IPS-20b (cell line): ENCODE measurements at regions not wholly inside any gene's neighbourhood (a gene's known extent, or its start where the extent isn't known, plus 50 kb on each side); places are given as distances from the start of the nearest gene placed in this dataset.

Source experiments
- H3K27ac ChIP-seq: one replicate; pipeline ENCODE4 v1.5.1; 2013; ENCODE audit warnings: low read length
- H3K27me3 ChIP-seq: 2 replicates; pipeline ENCODE4 v1.6.1; 2013; ENCODE audit warnings: mild to moderate bottlenecking, low read length, inconsistent platforms; ENCODE audit not compliant: insufficient read depth
- H3K36me3 ChIP-seq: 2 replicates; pipeline ENCODE4 v1.6.1; 2013; ENCODE audit warnings: low read depth, mild to moderate bottlenecking, inconsistent platforms, low read length, moderate library complexity; ENCODE audit not compliant: insufficient read depth
- H3K4me1 ChIP-seq: 2 replicates; pipeline ENCODE4 v1.6.1; 2013; ENCODE audit warnings: mild to moderate bottlenecking, control low read depth, inconsistent platforms, low read length, moderate library complexity; ENCODE audit not compliant: insufficient read depth
- H3K4me3 ChIP-seq: 2 replicates; pipeline ENCODE4 v1.5.1; 2013; ENCODE audit warnings: mild to moderate bottlenecking, low read length, inconsistent platforms
- H3K9ac ChIP-seq: 2 replicates; pipeline ENCODE4 v1.6.1; 2013; ENCODE audit warnings: low read depth, mild to moderate bottlenecking, inconsistent platforms, low read length, moderate library complexity
- H3K9me3 ChIP-seq: 2 replicates; pipeline ENCODE4 v1.6.1; 2013; ENCODE audit warnings: mild to moderate bottlenecking, low read depth, low read length, inconsistent platforms; ENCODE audit not compliant: insufficient read depth

GRCh38 chr3:181860235-181860634 is 148.5 kb downstream of the SOX2 start:
- Histone ChIP-seq H3K9ac (peak overlapping the region; percentile 62), H3K4me3 (peak overlapping the region; percentile 21; the same call in 1 of the 2 replicates), H3K4me1 (peaks cover 34% of the 10 kb centered on the region), H3K27me3 (no peaks in the 10 kb centered on the region), H3K27ac (peak overlapping the region; percentile 50), H3K9me3 (no peaks in the 10 kb centered on the region), H3K36me3 (no peaks in the 10 kb centered on the region)

GRCh38 chr3:181862502-181862901 is 150.8 kb downstream of the SOX2 start:
- no peaks in the 10 kb centered on the region for H3K27me3 ChIP-seq
- H3K4me1 ChIP-seq = peaks cover 31% of the 10 kb centered on the region
- H3K4me3 ChIP-seq = no peak overlapping the region
- no peak overlapping the region for H3K27ac ChIP-seq
- no peaks in the 10 kb centered on the region for H3K36me3 ChIP-seq
- no peak overlapping the region for H3K9ac ChIP-seq
- H3K9me3 ChIP-seq = no peaks in the 10 kb centered on the region

GRCh38 chr3:181868576-181869082 is 156.9 kb downstream of the SOX2 start:
- Histone ChIP-seq H3K4me1 (no peaks in the 10 kb centered on the region), H3K9ac (no peak overlapping the region), H3K4me3 (no peak overlapping the region), H3K36me3 (no peaks in the 10 kb centered on the region), H3K27me3 (no peaks in the 10 kb centered on the region), H3K9me3 (no peaks in the 10 kb centered on the region), H3K27ac (no peak overlapping the region)

GRCh38 chr3:181872887-181873286 is 161.2 kb downstream of the SOX2 start:
- no peaks in the 10 kb centered on the region for H3K4me1 ChIP-seq
- no peak overlapping the region for H3K4me3 ChIP-seq
- no peaks in the 10 kb centered on the region for H3K27me3 ChIP-seq
- H3K36me3 ChIP-seq = no peaks in the 10 kb centered on the region
- H3K9ac ChIP-seq = no peak overlapping the region
- no peaks in the 10 kb centered on the region for H3K9me3 ChIP-seq
- H3K27ac ChIP-seq = no peak overlapping the region

GRCh38 chr3:181879926-181880325 is 168.2 kb downstream of the SOX2 start:
- no peaks in the 10 kb centered on the region for H3K9me3 ChIP-seq
- H3K27me3 ChIP-seq = no peaks in the 10 kb centered on the region
- H3K9ac ChIP-seq = no peak overlapping the region
- H3K27ac ChIP-seq = no peak overlapping the region
- H3K36me3 ChIP-seq = no peaks in the 10 kb centered on the region
- no peak overlapping the region for H3K4me3 ChIP-seq
- H3K4me1 ChIP-seq = no peaks in the 10 kb centered on the region

GRCh38 chr3:181880331-181880730 is 168.6 kb downstream of the SOX2 start:
- Histone ChIP-seq H3K9me3 (no peaks in the 10 kb centered on the region), H3K27ac (no peak overlapping the region), H3K4me3 (no peak overlapping the region), H3K4me1 (no peaks in the 10 kb centered on the region), H3K9ac (no peak overlapping the region), H3K36me3 (no peaks in the 10 kb centered on the region), H3K27me3 (no peaks in the 10 kb centered on the region)

- peaks cover 3% of the 10 kb centered on the region; the same call in 1 of the 2 replicates for H3K4me1 ChIP-seq
- no peaks in the 10 kb centered on the region for H3K9me3 ChIP-seq
- no peak overlapping the region for H3K9ac ChIP-seq
- H3K4me3 ChIP-seq = no peak overlapping the region
- no peaks in the 10 kb centered on the region for H3K36me3 ChIP-seq
- H3K27me3 ChIP-seq = no peaks in the 10 kb centered on the region
- H3K27ac ChIP-seq = no peak overlapping the region
Measured at GRCh38 chr3:181881749-181882148, 170.0 kb downstream of the SOX2 start.

GRCh38 chr3:181885868-181886630 is 174.3 kb downstream of the SOX2 start:
- H3K9ac ChIP-seq = no peak overlapping the region
- H3K4me1 ChIP-seq = peaks cover 15% of the 10 kb centered on the region
- H3K27ac ChIP-seq = no peak overlapping the region
- H3K36me3 ChIP-seq = no peaks in the 10 kb centered on the region
- no peaks in the 10 kb centered on the region for H3K27me3 ChIP-seq
- no peaks in the 10 kb centered on the region for H3K9me3 ChIP-seq
- no peak overlapping the region for H3K4me3 ChIP-seq

- Histone ChIP-seq H3K4me1 (peaks cover 15% of the 10 kb centered on the region), H3K27ac (no peak overlapping the region), H3K36me3 (no peaks in the 10 kb centered on the region), H3K4me3 (no peak overlapping the region), H3K9ac (no peak overlapping the region; the same call in 1 of the 2 replicates), H3K27me3 (no peaks in the 10 kb centered on the region), H3K9me3 (no peaks in the 10 kb centered on the region)
Measured at GRCh38 chr3:181886676-181887075, 175.0 kb downstream of the SOX2 start.

- H3K36me3 ChIP-seq = no peaks in the 10 kb centered on the region
- 0 out of 2 replicates have a peak overlapping the region, but pooled peaks have one; percentile 18 for H3K9ac ChIP-seq
- H3K4me3 ChIP-seq = no peak overlapping the region
- H3K27ac ChIP-seq = no peak overlapping the region
- peaks cover 18% of the 10 kb centered on the region for H3K4me1 ChIP-seq
- H3K9me3 ChIP-seq = no peaks in the 10 kb centered on the region
- no peaks in the 10 kb centered on the region for H3K27me3 ChIP-seq
Measured at GRCh38 chr3:181887685-181888084, 176.0 kb downstream of the SOX2 start.

- Histone ChIP-seq H3K4me1 (peaks cover 23% of the 10 kb centered on the region), H3K9ac (no peak overlapping the region), H3K27me3 (no peaks in the 10 kb centered on the region), H3K27ac (no peak overlapping the region), H3K9me3 (no peaks in the 10 kb centered on the region), H3K4me3 (no peak overlapping the region), H3K36me3 (no peaks in the 10 kb centered on the region)
Measured at GRCh38 chr3:181888234-181888633, 176.5 kb downstream of the SOX2 start.

GRCh38 chr3:181892848-181893247 is 181.1 kb downstream of the SOX2 start:
- no peak overlapping the region for H3K27ac ChIP-seq
- no peaks in the 10 kb centered on the region for H3K36me3 ChIP-seq
- peaks cover 9% of the 10 kb centered on the region for H3K4me1 ChIP-seq

More at GRCh38 chr3:181892848-181893247, 181.1 kb downstream of the SOX2 start:
- Histone ChIP-seq H3K9me3 (no peaks in the 10 kb centered on the region), H3K4me3 (no peak overlapping the region), H3K27me3 (no peaks in the 10 kb centered on the region), H3K9ac (no peak overlapping the region)
